ENCODE measurements at regions not wholly inside any gene's neighbourhood (a gene's known extent, or its start where the extent isn't known, plus 50 kb on each side); places are given as distances from the start of the nearest gene placed in this dataset.
"Not testable (repeated sequence)": the region's sequence is repeated elsewhere in the genome, so short reads cannot be mapped to it uniquely, and the experiment has no call there.

DNA sequence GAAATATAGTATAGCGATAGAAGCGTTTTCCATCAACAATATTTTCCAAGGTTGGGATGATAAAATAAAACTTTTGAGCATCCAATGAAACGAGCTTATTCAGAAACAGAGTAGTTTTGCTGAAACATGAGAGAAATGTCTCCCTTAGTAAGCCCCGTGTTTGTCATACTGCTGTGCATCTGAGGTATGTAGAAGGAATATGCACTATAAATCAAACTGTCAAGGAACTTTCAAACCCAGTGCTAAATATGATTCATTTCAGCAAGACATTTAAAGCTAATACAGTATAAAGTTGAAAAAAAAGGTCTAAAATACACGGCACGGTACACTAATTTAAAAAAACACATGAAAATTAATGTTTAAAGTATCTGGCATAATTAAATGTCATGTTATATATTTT, 546.2 kb downstream of the SLITRK5 start:
- intact Hi-C loops (cut with micrococcal nuclease): no loop called here

DNA sequence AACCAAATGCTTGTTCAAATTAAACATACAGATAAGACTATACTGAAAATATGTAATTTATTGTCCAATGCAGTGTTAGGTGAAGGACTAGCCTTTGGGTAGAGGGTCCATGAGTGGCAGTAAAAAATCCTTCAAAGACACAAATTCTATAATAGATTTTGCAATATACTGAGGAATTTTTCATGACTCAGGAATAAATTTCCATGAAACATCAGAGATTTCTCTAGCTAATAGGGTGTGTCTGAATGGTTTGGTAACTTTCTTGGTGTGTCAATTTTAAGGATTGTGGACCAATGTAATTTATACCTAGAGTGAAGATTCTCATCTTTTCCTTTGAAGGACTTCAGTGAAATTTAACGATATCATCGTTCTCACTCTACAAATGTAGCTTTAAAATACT, 546.7 kb downstream of the SLITRK5 start:
- intact Hi-C loops (cut with micrococcal nuclease): no loop called here

DNA sequence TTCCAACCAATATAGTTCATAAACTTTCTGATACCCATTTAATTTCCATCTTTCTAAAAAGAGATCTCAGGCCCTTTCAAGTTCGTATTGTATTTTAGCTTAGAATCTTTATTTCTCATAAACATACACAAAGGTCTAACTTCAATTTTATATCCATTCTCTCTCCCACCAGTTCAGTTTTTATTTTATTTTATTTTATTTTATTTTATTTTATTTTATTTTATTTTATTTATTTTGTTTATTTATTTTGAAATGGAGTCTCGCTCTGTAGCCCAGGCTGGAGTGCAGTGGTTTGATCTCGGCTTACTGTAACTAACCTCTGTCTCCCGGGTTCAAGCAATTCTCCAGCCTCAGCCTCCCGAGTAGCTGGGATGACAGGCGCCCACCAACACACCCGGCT, 552.8 kb downstream of the SLITRK5 start:
- intact Hi-C loops (cut with micrococcal nuclease): no loop called here

DNA sequence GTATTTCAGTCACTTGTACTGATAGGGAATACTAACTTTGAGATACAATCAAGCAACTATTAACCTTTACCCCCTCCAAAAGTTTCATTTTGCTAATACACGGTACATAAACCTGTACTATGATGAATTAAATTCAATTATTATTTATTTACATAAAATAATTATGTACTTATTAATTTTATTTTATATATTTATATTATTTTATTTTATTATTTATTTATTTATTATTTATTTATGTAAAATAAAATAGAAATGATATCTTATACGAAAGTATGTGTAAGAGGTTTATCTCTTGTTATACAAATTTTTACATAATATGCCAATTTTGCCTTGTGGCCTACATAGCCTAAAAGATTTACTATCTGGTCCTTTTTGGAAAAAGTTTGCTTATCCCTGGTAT, 564.3 kb downstream of the SLITRK5 start:
- intact Hi-C loops (cut with micrococcal nuclease): no loop called here

DNA sequence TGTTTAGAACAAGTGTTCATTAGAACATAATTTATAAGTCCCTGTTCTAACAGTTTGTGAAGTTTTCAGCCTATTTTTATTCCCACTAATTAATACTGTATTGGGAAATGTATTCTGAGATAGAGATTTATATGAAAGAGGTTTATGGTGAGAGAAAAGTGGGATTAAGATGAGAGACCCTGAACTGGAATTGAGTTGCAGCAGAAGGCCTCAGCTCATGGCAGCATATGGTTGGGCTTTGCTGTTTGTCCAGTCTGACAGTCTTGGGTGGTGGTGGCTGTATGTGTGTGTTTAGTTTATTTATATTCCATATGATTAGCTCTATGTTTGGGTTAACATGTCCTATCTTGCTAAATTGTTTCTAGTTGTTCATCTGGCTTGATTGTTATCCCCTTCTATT, 575.1 kb downstream of the SLITRK5 start:
- intact Hi-C loops (cut with micrococcal nuclease): no loop called here

DNA sequence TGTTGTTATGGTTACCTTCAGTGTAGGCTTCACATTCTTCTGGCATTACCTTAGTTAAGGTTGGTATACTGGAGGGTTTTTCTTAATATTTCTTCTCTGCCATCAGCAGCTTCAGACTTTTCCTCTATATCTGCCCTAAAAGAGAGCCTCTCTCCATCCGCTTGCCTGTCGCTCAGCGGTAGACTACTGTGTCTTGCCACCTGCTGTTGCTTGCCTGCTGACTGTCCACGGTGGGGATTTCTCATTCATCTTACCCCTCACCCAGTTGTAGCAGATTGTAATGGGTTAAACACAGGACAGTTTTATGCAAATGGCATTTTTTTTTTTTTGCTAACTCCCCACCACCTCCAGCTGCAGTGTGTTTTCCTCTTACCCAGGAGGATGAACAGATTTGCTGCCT, 577.2 kb downstream of the SLITRK5 start:
- intact Hi-C loops (cut with micrococcal nuclease): no loop called here

DNA sequence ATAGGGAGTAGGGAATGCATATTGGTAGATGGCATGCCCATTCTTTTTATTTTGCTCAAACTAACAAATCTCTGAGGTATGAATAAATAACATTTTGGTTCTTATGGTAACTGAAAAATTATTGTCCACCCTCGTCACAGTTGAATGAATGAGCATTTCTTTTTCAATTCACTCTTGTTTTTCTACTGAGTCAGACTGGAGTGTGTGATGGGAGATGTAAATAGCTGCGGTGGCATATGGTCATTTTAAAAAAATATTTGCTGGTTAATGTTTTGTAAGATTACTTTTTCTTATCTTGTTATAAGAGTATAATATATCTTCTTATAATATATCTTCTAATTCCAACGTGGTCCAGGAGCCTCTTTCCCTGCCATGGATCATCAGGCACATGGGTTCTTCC, 586.5 kb downstream of the SLITRK5 start:
- intact Hi-C loops (cut with micrococcal nuclease): no loop called here

DNA sequence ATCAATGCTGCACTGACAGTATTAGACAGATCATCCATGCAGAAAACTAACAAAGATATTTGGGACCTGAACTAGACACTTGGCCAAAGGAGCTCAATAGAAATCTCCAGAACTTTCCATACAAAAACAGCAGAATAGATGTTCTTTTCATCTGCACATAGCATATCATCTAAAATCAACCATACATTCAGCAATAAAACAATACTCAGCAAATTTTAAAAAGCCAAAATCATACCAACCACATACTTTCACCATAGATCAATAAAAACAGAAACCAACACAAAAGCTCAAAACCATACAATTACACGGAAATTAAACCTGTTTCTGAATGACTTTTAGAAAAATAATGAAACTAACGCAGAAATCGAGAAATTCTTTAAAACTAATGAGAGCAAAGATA, 592.6 kb downstream of the SLITRK5 start:
- intact Hi-C loops (cut with micrococcal nuclease): no loop called here

DNA sequence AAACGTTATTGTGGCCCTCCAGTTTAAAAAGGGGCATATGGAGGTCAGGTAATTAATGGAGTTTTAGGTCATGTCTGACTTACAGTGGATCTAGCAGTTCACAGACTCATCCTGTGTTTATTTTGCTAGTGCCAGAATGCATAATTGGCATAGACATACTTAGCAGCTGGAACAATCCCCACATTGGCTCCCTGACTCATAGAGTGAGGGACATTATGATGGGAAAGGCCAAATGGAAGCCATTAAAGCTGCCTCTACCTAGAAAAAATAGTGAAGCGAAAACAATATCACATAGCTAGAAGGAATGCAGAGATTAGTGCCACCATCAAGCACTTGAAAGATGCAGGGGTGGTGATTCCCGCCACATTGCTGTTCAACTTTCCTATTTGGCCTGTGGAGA, 610.7 kb downstream of the SLITRK5 start:
- intact Hi-C loops (cut with micrococcal nuclease): no loop called here

DNA sequence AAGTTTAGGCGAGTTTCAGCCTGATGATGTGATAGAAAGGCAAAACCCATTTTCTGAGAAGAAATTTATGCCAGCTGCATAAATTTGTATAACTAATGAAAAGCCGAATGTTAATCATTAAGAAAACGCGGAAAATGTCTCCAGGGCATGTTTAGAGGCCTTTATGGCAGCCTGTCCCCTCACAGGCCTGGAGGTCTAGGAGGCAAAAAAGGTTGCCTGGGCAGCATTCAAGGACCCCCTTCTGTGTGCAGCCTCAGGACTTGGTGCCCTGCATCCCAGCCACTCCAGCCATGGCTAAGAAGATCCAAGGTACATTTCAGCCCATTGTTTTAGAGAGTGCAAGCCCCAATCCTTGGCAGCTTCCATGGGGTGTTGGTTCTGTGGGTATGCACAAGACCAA, 614.2 kb downstream of the SLITRK5 start:
- intact Hi-C loops (cut with micrococcal nuclease): no loop called here

DNA sequence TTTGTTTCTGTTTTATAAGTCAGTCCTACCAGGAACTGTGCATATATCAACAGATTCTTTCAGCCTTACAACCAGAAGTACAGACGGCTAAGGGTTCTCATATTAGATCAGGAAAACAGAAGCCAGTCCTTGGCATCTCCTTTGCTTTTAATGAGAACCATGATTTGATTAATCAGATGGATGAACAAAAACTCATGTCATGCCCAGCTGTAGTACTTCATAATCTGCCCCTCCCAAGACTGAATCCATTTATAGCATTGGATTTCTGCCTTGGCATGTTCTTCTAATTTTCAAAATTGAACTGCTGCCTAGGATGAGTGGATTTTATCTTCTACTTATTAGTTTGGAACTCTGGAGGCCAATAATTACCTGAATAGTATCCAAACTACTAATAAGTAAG, 617.2 kb downstream of the SLITRK5 start:
- intact Hi-C loops (cut with micrococcal nuclease): no loop called here

DNA sequence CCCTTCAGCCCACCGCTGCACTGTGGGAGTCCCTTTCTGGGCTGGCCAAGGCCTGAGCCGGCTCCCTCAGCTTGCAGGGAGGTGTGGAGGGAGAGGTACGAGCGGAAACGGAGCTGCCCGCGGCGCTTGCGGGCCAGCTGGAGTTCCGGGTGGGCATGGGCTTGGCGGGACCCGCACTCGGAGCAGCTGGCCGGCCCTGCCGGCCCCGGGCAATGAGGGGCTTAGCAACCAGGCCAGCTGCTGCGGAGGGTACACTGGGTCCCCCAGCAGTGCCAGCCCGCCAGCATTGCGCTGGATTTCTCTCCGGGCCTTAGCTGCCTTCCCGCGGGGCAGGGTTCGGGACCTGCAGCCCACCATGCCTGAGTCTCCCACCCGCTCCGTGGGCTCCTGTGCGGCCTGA, 620.6 kb downstream of the SLITRK5 start:
- intact Hi-C loops (cut with micrococcal nuclease): not testable (repeated sequence)

DNA sequence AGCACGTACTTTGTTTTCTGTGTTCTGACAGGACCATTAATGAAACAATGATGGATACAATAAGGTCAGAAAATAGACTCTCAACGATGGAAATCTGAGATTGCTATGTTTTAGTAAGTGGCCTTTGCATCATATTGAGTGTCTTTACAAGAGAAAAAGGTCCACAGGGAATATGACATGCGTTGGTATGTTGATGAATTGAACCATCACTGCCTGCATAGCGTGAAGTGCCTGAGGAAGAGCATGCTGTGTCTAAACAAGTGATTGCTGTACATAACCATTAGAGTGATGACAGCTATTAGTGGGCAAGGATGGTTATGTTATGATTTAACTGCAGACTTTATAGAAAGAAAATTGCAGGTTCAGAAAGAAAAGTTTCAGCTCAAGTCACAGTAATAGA, 623.2 kb downstream of the SLITRK5 start:
- intact Hi-C loops (cut with micrococcal nuclease): no loop called here

DNA sequence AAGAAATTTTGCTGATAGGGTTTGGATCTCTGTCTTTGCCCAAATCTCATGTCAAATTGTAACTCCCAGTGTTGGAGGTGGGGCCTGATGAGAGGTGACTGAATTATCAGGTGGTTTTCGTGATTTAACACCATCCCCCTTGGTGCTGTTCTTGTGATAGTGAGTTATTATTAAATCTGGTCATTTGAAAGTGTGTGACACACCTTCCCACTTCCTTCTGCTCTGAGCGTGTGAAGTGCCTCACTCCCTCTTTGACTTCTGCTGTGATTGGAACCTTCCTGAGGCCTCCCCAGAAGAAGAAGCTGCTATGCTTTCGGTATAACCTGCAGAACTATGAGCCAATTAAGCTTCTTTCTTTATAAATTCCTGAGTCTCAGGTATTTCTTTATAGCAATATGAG, 632.0 kb downstream of the SLITRK5 start:
- intact Hi-C loops (cut with micrococcal nuclease): no loop called here

DNA sequence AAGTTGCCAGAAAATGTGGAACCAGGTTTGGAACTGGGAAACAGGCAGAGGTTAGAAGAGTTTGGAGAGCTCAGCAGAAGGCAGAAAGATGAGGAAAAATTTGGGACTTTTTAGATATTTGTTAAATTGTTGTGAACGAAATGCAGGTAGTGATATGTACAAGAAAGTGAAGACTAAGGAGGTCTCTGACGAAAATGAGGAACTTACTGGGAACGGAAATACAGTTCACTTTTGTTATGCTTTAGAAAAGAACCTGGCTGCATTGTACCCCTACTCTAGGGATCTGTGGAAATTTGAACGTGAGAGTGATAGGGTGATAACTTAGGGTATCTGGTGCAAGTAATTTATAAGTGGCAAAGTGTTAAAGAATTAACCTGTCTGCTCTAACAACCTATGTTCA, 632.4 kb downstream of the SLITRK5 start:
- intact Hi-C loops (cut with micrococcal nuclease): no loop called here

DNA sequence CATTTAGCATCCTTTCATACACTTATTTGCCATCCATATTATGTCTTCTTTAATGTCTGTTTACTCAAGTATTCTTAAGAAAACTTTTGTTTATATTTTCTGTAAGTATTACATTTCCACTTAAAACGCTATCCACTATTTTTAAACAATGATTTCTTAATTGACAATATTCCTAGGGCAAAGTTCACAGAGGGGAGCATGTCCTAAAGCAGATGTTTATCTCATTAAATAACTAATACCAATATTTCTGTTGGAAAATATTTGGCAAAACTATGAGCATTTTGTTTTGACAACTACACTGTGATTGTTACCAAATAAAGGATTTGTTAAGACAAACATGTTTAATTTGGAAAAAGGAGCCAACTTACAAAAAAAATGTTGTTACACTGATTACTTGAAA, 643.3 kb downstream of the SLITRK5 start:
- intact Hi-C loops (cut with micrococcal nuclease): no loop called here

DNA sequence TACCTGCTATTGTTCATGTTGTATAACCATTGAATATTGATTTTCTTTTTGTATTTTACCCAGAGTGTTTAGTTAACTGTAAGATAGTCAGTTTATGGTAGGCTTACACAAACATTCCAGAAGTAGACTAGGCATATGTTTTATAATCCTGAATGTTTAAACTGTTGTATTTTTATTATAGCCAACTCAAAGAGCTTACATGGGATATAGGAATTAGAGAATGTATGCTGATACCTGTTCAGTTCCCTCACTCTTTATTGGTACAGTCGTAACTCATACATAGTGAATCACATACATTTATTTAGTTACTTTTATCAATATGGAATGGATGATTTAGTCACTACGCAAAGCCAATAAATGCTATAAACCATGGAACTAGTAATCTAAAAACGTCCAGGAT, 657.9 kb downstream of the SLITRK5 start:
- intact Hi-C loops (cut with micrococcal nuclease): no loop called here

DNA sequence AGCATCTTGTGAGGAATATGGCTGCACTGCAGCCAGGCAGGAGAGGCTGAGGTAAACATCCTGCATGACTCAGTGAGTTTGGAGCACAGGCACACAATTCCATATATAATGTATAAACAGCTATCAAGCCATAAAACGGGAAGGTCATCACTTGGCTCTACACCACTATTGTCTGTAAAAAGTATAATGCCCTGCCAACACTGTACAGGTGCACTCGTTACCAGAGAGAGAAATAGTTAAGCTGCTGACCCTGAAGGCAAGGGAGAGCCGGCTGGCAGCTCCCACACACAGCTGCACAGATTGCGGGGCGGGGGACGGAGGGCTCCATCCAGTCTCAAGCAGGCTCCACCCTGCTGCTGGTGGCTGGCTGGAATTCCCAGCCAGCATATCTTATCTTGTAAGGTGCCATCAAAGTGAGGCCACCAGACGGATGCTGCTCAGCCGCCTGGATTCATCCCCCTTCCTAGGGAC, 668.1 kb downstream of the SLITRK5 start:
- intact Hi-C loops (cut with micrococcal nuclease): no loop called here

DNA sequence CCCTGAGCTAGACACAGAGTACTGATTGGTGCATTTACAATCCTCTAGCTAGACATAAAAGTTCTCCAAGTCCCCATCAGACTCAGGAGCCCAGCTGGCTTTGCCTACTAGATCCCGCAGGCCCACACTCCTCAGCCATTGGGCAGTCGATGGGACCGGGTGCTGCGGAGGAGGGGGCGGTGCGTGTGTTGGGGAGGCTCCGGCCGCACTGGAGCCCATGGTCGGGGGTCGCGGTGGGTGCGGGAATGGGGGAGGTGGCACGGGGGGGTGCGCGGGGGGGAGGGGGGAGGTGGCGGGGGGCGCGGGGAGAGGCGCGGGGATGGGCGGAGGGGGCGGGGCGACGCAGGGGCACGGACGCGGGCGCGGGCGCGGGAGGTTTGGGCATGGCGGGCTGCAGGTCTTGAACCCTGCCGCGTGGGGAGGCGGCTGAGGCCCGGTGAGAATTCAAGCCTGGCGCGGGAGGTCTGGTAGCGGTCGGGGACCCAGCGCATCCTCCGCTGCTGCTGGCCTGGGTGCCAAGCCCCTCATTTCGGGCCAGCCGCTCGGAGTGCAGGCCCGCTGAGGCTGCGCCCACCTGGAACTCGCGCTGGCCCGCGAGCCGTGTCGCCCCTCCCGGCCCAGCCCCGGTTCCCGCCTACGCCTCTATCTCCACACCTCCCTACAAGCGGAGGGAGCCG, 674.1 kb downstream of the SLITRK5 start:
- intact Hi-C loops (cut with micrococcal nuclease): no loop called here

DNA sequence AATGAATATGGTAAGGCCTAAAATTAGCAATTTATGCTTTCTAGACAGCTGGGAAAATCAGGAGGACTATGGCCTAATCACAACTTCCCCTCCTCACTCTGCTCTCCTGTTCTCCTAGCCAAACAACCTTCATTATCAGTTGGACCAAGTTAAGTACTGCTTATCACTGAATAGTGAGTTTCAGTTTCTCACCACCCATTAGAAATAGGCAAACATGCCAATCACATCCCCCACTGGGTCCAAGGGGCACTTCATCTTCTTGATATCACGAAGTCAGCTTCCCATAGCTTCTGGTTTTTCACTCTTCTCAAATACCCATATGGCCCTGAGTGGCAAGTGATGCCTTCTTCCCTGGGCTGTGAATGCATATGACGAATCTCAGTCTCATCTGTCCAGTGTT, 689.6 kb downstream of the SLITRK5 start:
- intact Hi-C loops (cut with micrococcal nuclease): no loop called here

DNA sequence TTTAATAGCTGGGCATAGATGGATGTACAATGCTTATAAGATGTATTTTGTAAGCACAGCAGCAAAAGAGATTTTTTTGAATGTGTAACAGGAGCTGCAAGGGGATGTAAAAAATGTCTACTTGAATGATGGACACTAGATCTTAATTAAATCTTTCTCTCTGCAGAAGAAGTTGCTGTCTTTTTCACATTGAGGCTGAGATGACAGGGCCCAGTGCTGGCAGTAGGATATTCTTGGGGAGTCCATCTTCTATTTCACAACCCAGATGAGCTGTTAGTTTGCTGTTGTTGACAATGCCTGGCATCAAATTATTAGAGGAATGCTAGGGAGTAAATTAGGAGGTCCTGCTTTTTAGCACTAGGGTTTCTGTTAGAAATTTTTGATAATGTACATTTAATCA, 698.7 kb downstream of the SLITRK5 start:
- intact Hi-C loops (cut with micrococcal nuclease): no loop called here

DNA sequence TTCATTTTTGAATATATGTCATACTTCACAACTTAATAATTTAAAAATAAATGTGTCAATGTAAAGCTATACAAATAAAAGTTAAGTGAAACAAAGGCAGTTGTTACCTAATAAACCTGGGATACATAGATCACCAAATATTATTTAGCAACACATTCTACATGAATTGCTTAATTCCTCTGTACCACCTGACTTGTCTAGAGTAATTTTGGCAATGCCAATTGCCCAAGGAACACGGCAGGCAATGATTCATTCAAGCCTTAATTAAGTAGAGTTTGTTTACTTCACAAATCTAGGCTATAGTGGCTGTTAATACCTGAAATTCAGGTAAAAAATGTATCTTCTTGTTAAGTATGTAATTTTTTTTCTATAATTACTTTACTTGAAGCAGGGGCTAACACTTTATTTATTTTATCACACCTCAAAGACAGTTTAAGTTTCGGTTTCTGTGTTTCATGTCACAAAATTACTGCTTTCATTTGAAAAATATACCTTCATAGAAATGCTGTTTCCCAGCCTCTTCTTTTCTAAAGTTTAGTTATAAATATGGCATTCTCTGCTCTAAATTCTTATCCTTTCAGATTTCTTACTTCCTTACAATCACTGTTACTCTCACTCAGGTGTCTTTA, 705.7 kb downstream of the SLITRK5 start:
- intact Hi-C loops (cut with micrococcal nuclease): no loop called here

DNA sequence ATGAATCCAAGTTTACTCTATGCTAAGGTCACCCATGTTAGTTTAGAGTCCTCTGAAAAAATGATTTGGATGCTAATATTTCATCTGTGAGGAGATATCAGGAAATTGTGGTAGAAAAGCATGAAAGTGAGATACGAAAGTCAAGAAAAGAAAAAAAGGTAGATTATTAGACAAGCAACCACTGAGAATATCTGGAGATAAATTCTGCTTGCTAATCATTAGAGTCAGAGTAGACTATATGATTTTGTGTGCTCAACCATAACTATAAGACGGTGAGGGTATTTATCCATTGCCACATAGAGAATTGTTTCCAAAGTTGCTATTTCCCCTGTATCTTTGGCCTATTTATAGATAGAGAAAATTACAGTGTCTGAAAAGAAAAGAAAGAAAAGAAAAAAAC, 706.7 kb downstream of the SLITRK5 start:
- intact Hi-C loops (cut with micrococcal nuclease): no loop called here
